ENCODE measurements at regions not wholly inside any gene's neighbourhood (a gene's known extent, or its start where the extent isn't known, plus 50 kb on each side); places are given as distances from the start of the nearest gene placed in this dataset.

GRCh38 chr13:87788363-87788762, 117.2 kb downstream of the SLITRK5 start:
- H3K14ac ChIP-seq (replicated peaks; ENCODE audit: low read depth, low read length), result no peak overlapping the region
- H2BK15ac ChIP-seq (ENCODE audit: low read depth, low read length), result no peak overlapping the region
- no peaks in the 10 kb centered on the region for H3K27me3 ChIP-seq (ENCODE audit: control insufficient read depth, insufficient read depth, low read length)
- ChIA-PET POLR2A (ENCODE audit: unreplicated experiment) (no interaction called here), CTCF (no interaction called here)
- dilution Hi-C loops (cut with HindIII; ENCODE audit: low sequenced_read_pairs, unreplicated experiment), result no loop called here
- H2AK5ac ChIP-seq (ENCODE audit: low read depth, low read length), result no peak overlapping the region
- H2BK120ac ChIP-seq (ENCODE audit: low read depth, low read length), result no peak overlapping the region
- no peak overlapping the region for H2BK5ac ChIP-seq (ENCODE audit: low read depth, low read length, poor library complexity, severe bottlenecking)
- H3K9ac ChIP-seq (ENCODE audit: low read depth, low read length), result no peak overlapping the region
- no peak overlapping the region for H3K56ac ChIP-seq (ENCODE audit: extremely low read depth, insufficient read depth, low read length)
- H4K5ac ChIP-seq (ENCODE audit: low read depth, low read length), result no peak overlapping the region
- H4K8ac ChIP-seq (ENCODE audit: low read depth in 2 of 2, low read length in 2 of 2), result no peak overlapping the region
- H2BK20ac ChIP-seq (ENCODE audit: low read depth, low read length), result no peak overlapping the region
- no peak for TF ChIP-seq CTCF (conservative IDR thresholded peaks at IDR 0.05; ENCODE audit: low read depth, low read length)
- TF ChIP-seq POLR2A (IDR thresholded peaks at IDR 0.05; ENCODE audit: low read depth, low read length), result no peak
- no peak for TF ChIP-seq ELK1 (IDR thresholded peaks at IDR 0.05; ENCODE audit: borderline replicate concordance, low read depth, low read length)
- TF ChIP-seq USF2 (IDR thresholded peaks at IDR 0.05; ENCODE audit: low read depth, low read length), result no peak
- TF ChIP-seq MAFK (IDR thresholded peaks at IDR 0.05; ENCODE audit: low read depth, low read length), result peak; percentile 87
- TF ChIP-seq MAZ (IDR thresholded peaks at IDR 0.05; ENCODE audit: borderline replicate concordance, low read depth, low read length), result no peak
- no peak for TF ChIP-seq BHLHE40 (IDR thresholded peaks at IDR 0.05; ENCODE audit: low read depth, low read length)
- no peak overlapping the region for H3K4me2 ChIP-seq (ENCODE audit: low read depth, low read length)
- ATAC-seq (ENCODE audit: low read depth), result no peak
- H3K36me3 ChIP-seq (ENCODE audit: control insufficient read depth, insufficient read depth, low read length), result no peaks in the 10 kb centered on the region
- no TSS peak for BruUV-seq (replicated peaks)
- no peak overlapping the region for H3K23ac ChIP-seq (ENCODE audit: low read depth, low read length)
- peaks cover 1% of the 10 kb centered on the region; the same call in 1 of the 2 replicates for H3K9me3 ChIP-seq (ENCODE audit: control insufficient read depth, insufficient read depth, low read length)
- intact Hi-C loops (cut with micrococcal nuclease), result no loop called here
- H4K20me1 ChIP-seq (ENCODE audit: insufficient read depth, low read length), result no peaks in the 10 kb centered on the region
- H3K4ac ChIP-seq (ENCODE audit: low read depth, low read length), result no peak overlapping the region
- no peaks in the 10 kb centered on the region for H3K79me1 ChIP-seq (ENCODE audit: low read depth in 1 of 2, low read length in 2 of 2)
- no peak overlapping the region for H4K91ac ChIP-seq (ENCODE audit: insufficient read depth, low read depth, low read length)
- H3K4me3 ChIP-seq (ENCODE audit: insufficient read depth, low read depth, low read length), result no peak overlapping the region
- no peak overlapping the region for H3K27ac ChIP-seq (ENCODE audit: insufficient read depth, low read length)
- H2AFZ ChIP-seq (replicated peaks; ENCODE audit: low read length, poor library complexity), result no peak overlapping the region
- DNase-seq, result no peak
- no peak overlapping the region for H3K18ac ChIP-seq (ENCODE audit: low read depth, low read length)
- H3K4me1 ChIP-seq (ENCODE audit: control insufficient read depth, insufficient read depth, low read length), result no peaks in the 10 kb centered on the region
- no peak overlapping the region for H2AK9ac ChIP-seq (replicated peaks; ENCODE audit: low read depth, low read length, poor library complexity)
- in situ Hi-C loops (cut with MboI; ENCODE audit: low sequenced_read_pairs), result no loop called here
- WGBS, 2 experiments (ENCODE audit: extremely low coverage in 2 of 2, insufficient read length in 1 of 2), result no CpG with 5 or more reads among the region's 4 CpGs
- no peaks in the 10 kb centered on the region for H3K9me1 ChIP-seq (ENCODE audit: insufficient read depth, low read length)

All from IMR-90 (cell line).